ENCODE measurements at regions not wholly inside any gene's neighbourhood (a gene's known extent, or its start where the extent isn't known, plus 50 kb on each side); places are given as distances from the start of the nearest gene placed in this dataset.

DNA sequence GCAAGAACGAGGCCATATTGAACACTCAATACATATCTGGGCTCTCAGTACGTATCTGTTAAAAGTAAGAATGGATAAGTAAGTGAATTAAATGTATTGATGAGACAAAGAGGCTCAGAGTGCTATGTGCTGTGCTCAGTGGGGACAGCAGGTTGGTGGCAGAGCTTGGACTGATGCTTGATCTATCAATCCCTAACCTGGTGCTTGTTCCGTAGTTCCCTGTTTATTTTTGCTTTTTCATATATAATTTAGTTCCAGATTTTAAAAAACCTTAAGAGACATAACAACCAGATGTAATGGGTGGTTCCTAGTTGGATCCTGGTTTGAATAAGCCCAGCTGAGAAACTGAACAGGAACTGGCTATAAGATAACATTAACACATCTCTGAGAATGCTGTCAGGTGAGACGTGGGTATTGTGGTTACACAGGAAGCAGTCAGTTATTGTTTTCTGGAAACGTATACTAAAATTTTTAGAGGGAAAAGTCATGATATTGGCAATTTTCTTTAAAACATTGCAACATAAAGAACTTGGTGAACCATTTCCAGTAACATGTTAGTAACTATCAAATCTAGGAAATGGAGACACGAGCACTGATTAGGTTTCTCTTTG lies 120.5 kb downstream of the FOXB1 start:
- no peaks in the 10 kb centered on the region for H3K9me3 ChIP-seq (replicated peaks; ENCODE audit: insufficient read depth, low read length)
- H3K27me3 ChIP-seq (replicated peaks; ENCODE audit: insufficient read depth, low read length): no peaks in the 10 kb centered on the region
- no peak for DNase-seq
- no peak overlapping the region for H3K9ac ChIP-seq (ENCODE audit: low read length)
- H3F3A ChIP-seq (ENCODE audit: insufficient read depth, low read length): peaks cover 32% of the 10 kb centered on the region
- TF ChIP-seq, protein P1, sequence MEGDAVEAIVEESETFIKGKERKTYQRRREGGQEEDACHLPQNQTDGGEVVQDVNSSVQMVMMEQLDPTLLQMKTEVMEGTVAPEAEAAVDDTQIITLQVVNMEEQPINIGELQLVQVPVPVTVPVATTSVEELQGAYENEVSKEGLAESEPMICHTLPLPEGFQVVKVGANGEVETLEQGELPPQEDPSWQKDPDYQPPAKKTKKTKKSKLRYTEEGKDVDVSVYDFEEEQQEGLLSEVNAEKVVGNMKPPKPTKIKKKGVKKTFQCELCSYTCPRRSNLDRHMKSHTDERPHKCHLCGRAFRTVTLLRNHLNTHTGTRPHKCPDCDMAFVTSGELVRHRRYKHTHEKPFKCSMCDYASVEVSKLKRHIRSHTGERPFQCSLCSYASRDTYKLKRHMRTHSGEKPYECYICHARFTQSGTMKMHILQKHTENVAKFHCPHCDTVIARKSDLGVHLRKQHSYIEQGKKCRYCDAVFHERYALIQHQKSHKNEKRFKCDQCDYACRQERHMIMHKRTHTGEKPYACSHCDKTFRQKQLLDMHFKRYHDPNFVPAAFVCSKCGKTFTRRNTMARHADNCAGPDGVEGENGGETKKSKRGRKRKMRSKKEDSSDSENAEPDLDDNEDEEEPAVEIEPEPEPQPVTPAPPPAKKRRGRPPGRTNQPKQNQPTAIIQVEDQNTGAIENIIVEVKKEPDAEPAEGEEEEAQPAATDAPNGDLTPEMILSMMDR (IDR thresholded peaks at IDR 0.05; ENCODE audit: low read length): no peak
- no peak for TF ChIP-seq EZH2phosphoT487 (IDR thresholded peaks at IDR 0.05; ENCODE audit: low read length)
- TF ChIP-seq EZH2 (optimal IDR thresholded peaks at IDR 0.05; ENCODE audit: low read depth, low read length): no peak
- no peaks in the 10 kb centered on the region for H3K79me2 ChIP-seq (ENCODE audit: low read length)
- H3K27ac ChIP-seq (ENCODE audit: low read length): no peak overlapping the region
- no peak overlapping the region for H2AFZ ChIP-seq (ENCODE audit: low read length)
- no peaks in the 10 kb centered on the region for H3K9me2 ChIP-seq (replicated peaks; ENCODE audit: insufficient read depth, low read length)
- no peaks in the 10 kb centered on the region for H3K36me3 ChIP-seq (replicated peaks; ENCODE audit: insufficient read depth, low read length)
- no peak overlapping the region for H3K4me2 ChIP-seq (ENCODE audit: low read depth, low read length)
- H4K20me1 ChIP-seq (ENCODE audit: insufficient read depth, low read length): no peaks in the 10 kb centered on the region
- H3K4me1 ChIP-seq (ENCODE audit: low read length): peaks cover 46% of the 10 kb centered on the region
- H3K4me3 ChIP-seq (ENCODE audit: low read length): no peak overlapping the region

DNA sequence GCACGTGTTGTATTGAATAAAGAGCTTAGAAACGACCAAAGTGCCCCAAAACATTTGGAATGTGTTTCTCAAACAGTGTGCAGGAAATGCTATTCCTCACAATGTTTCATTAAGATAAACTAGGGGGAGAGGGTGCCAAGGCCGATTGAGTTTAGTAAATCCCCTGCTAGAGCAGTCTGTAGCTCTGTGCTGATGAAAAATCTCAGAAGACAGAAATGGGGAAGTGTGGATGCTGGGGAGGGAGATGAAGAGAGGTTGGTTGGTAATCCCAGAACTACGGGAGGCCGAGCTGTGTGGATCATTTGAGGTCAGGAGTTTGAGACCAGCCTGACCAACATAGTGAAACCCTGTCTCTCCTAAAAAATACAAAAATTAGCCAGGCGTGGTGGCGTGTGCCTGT lies 121.2 kb downstream of the FOXB1 start:
- Histone ChIP-seq H3K9me3 (replicated peaks; ENCODE audit: insufficient read depth, low read length) (no peaks in the 10 kb centered on the region), H2AFZ (ENCODE audit: low read length) (no peak overlapping the region), H3K9ac (ENCODE audit: low read length) (no peak overlapping the region), H3K79me2 (ENCODE audit: low read length) (no peaks in the 10 kb centered on the region), H3K9me2 (replicated peaks; ENCODE audit: insufficient read depth, low read length) (no peaks in the 10 kb centered on the region), H3K27ac (ENCODE audit: low read length) (no peak overlapping the region), H4K20me1 (ENCODE audit: insufficient read depth, low read length) (no peaks in the 10 kb centered on the region), H3K4me3 (ENCODE audit: low read length) (no peak overlapping the region), H3K36me3 (replicated peaks; ENCODE audit: insufficient read depth, low read length) (no peaks in the 10 kb centered on the region), H3F3A (ENCODE audit: insufficient read depth, low read length) (peaks cover 37% of the 10 kb centered on the region), H3K4me2 (ENCODE audit: low read depth, low read length) (no peak overlapping the region), H3K4me1 (ENCODE audit: low read length) (peaks cover 45% of the 10 kb centered on the region), H3K27me3 (replicated peaks; ENCODE audit: insufficient read depth, low read length) (no peaks in the 10 kb centered on the region)
- TF ChIP-seq EZH2 (optimal IDR thresholded peaks at IDR 0.05; ENCODE audit: low read depth, low read length): no peak
- TF ChIP-seq EZH2phosphoT487 (IDR thresholded peaks at IDR 0.05; ENCODE audit: low read length): no peak
- TF ChIP-seq, protein P1 (IDR thresholded peaks at IDR 0.05; ENCODE audit: low read length): no peak
- no peak for DNase-seq

DNA sequence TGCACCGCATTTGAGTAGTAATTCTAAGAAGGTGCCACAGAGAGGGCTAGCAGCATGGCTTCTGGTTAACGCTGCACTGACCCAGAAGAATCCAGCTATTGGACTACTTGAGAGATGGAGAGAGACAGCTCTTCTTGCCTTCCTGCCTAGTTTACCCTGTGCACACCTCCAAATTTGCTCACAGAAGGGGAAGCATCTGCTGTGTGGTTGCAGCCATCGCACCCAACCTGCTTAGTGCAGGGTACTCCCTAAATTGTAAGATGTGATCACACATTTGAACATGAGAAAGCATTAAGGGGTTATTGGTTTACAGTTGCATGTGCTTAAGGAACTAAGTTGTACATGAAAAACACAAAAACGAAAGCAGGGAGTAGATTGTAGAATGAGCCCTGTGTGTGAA lies 122.1 kb downstream of the FOXB1 start:
- H3K36me3 ChIP-seq (replicated peaks; ENCODE audit: insufficient read depth, low read length): no peaks in the 10 kb centered on the region
- H3K4me2 ChIP-seq (ENCODE audit: low read depth, low read length): peak overlapping the region; percentile 88; the same call in 1 of the 2 replicates
- TF ChIP-seq, protein P1 (IDR thresholded peaks at IDR 0.05; ENCODE audit: low read length): no peak
- TF ChIP-seq EZH2 (optimal IDR thresholded peaks at IDR 0.05; ENCODE audit: low read depth, low read length) (no peak), EZH2phosphoT487 (IDR thresholded peaks at IDR 0.05; ENCODE audit: low read length) (no peak)

More for the DNA sequence above, 122.1 kb downstream of the FOXB1 start:
- Histone ChIP-seq H3K27me3 (replicated peaks; ENCODE audit: insufficient read depth, low read length) (no peaks in the 10 kb centered on the region), H3K27ac (ENCODE audit: low read length) (peak overlapping the region; percentile 77; the same call in 1 of the 2 replicates), H4K20me1 (ENCODE audit: insufficient read depth, low read length) (no peaks in the 10 kb centered on the region), H3K9me2 (replicated peaks; ENCODE audit: insufficient read depth, low read length) (no peaks in the 10 kb centered on the region), H3F3A (ENCODE audit: insufficient read depth, low read length) (peaks cover 40% of the 10 kb centered on the region), H3K9ac (ENCODE audit: low read length) (no peak overlapping the region), H3K4me3 (ENCODE audit: low read length) (no peak overlapping the region), H3K79me2 (ENCODE audit: low read length) (no peaks in the 10 kb centered on the region), H3K9me3 (replicated peaks; ENCODE audit: insufficient read depth, low read length) (no peaks in the 10 kb centered on the region), H3K4me1 (ENCODE audit: low read length) (peaks cover 45% of the 10 kb centered on the region), H2AFZ (ENCODE audit: low read length) (no peak overlapping the region)
- no peak for DNase-seq

Measured in MM.1S (cell line).